ENCODE measurements at regions not wholly inside any gene's neighbourhood (a gene's known extent, or its start where the extent isn't known, plus 50 kb on each side); places are given as distances from the start of the nearest gene placed in this dataset.
"Not testable (repeated sequence)": the region's sequence is repeated elsewhere in the genome, so short reads cannot be mapped to it uniquely, and the experiment has no call there.

- no peak for DNase-seq (ENCODE audit: low read depth in 2 of 2)
Measured at GRCh38 chr4:53714236-53715140, 123.2 kb upstream of the LNX1 start.

GRCh38 chr4:53713767-53714166 lies 122.5 kb upstream of the LNX1 start:
- no peak for DNase-seq (ENCODE audit: low read depth in 2 of 2)

GRCh38 chr4:53713296-53713695 lies 122.0 kb upstream of the LNX1 start:
- DNase-seq (ENCODE audit: low read depth in 2 of 2): no peak

GRCh38 chr4:53712408-53713020 lies 121.2 kb upstream of the LNX1 start:
- DNase-seq (ENCODE audit: low read depth in 2 of 2): no peak

- no peak for DNase-seq (ENCODE audit: low read depth in 2 of 2)
Measured at GRCh38 chr4:53711926-53712325, 120.6 kb upstream of the LNX1 start.

- DNase-seq (ENCODE audit: low read depth in 2 of 2): no peak
Measured at GRCh38 chr4:53709693-53710092, 118.4 kb upstream of the LNX1 start.

- no peak for DNase-seq (ENCODE audit: low read depth in 2 of 2)
Measured at GRCh38 chr4:53707491-53707890, 116.2 kb upstream of the LNX1 start.

GRCh38 chr4:53706422-53707032 lies 115.2 kb upstream of the LNX1 start:
- no peak for DNase-seq (ENCODE audit: low read depth in 2 of 2)

GRCh38 chr4:53705972-53706371 lies 114.7 kb upstream of the LNX1 start:
- DNase-seq (ENCODE audit: low read depth in 2 of 2): no peak

GRCh38 chr4:53705151-53705764 lies 114.0 kb upstream of the LNX1 start:
- DNase-seq (ENCODE audit: low read depth in 2 of 2): no peak

GRCh38 chr4:53704329-53704728 lies 113.0 kb upstream of the LNX1 start:
- DNase-seq (ENCODE audit: low read depth in 2 of 2): no peak

- no peak for DNase-seq (ENCODE audit: low read depth in 2 of 2)
Measured at GRCh38 chr4:53703267-53703655, 112.0 kb upstream of the LNX1 start.

GRCh38 chr4:53702334-53703266 lies 111.3 kb upstream of the LNX1 start:
- no peak for DNase-seq (ENCODE audit: low read depth in 2 of 2)

GRCh38 chr4:53701260-53701659 lies 110.0 kb upstream of the LNX1 start:
- DNase-seq (ENCODE audit: low read depth in 2 of 2): not testable (repeated sequence)

GRCh38 chr4:53699310-53699709 lies 108.0 kb upstream of the LNX1 start:
- DNase-seq (ENCODE audit: low read depth in 2 of 2): not testable (repeated sequence)

GRCh38 chr4:53697016-53697685 lies 105.9 kb upstream of the LNX1 start:
- DNase-seq (ENCODE audit: low read depth in 2 of 2): no peak

GRCh38 chr4:53695540-53696463 lies 104.5 kb upstream of the LNX1 start:
- no peak for DNase-seq (ENCODE audit: low read depth in 2 of 2)

GRCh38 chr4:53694666-53695065 lies 103.4 kb upstream of the LNX1 start:
- DNase-seq (ENCODE audit: low read depth in 2 of 2): no peak

GRCh38 chr4:53693909-53694308 lies 102.6 kb upstream of the LNX1 start:
- no peak for DNase-seq (ENCODE audit: low read depth in 2 of 2)

GRCh38 chr4:53693408-53693807 lies 102.1 kb upstream of the LNX1 start:
- DNase-seq (ENCODE audit: low read depth in 2 of 2): no peak
